LNCaP clone FGC (cell line): ENCODE measurements at regions not wholly inside any gene's neighbourhood (a gene's known extent, or its start where the extent isn't known, plus 50 kb on each side); places are given as distances from the start of the nearest gene placed in this dataset.
A peak's percentile ranks its signal among the peaks of the same experiment; 100 is the strongest.

Source experiments
- DNase-seq: peaks from one replicate; pipeline ENCODE4 v3.0.0-alpha.2; 2011; ENCODE audit warnings: low read depth
- H3K4me3 ChIP-seq: 2 replicates; pipeline ENCODE4 v1.5.1; 2011; ENCODE audit warnings: mild to moderate bottlenecking, low read depth, low read length, control low read depth
- CTCF ChIP-seq: IDR thresholded peaks from 2 replicates; pipeline ENCODE4 v1.5.1; 2012; ENCODE audit warnings: mild to moderate bottlenecking; ENCODE audit not compliant: control insufficient read depth, insufficient read depth; ENCODE audit errors: extremely low read depth

GRCh38 chr3:34139566-34139965 is 341.1 kb downstream of the PDCD6IP start:
- TF ChIP-seq CTCF, result no peak
- no peak overlapping the region for H3K4me3 ChIP-seq
- no peak for DNase-seq

- TF ChIP-seq CTCF, result no peak
- no peak for DNase-seq
- H3K4me3 ChIP-seq, result no peak overlapping the region
These were observed 342.2 kb downstream of the PDCD6IP start for GRCh38 chr3:34140616-34141015.

DNA sequence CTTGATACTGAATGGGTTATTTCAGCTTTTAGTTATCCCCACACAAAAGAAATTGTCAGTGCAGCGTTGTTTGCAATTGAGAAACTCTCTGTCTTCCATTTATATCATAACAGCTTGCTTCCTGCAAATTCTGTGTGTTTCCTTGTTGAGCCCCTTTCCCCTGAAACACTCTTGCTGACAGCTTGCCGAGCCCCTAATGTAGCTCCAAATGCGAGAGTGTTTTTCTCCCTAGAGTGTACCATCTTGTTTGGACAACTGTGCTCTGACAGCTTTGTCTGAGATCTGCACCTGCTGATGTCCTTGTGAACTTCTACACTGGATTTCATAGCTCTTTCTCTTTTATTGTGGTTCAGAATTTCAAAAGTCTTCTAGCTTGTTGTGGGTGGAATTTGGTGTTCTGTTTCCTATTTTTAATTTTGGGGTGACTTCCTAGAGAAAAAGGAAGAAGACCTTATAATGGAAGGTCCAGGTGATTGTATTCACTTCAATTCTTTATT is 343.5 kb downstream of the PDCD6IP start:
- no peak overlapping the region for H3K4me3 ChIP-seq
- DNase-seq, result no peak
- TF ChIP-seq CTCF, result no peak

DNA sequence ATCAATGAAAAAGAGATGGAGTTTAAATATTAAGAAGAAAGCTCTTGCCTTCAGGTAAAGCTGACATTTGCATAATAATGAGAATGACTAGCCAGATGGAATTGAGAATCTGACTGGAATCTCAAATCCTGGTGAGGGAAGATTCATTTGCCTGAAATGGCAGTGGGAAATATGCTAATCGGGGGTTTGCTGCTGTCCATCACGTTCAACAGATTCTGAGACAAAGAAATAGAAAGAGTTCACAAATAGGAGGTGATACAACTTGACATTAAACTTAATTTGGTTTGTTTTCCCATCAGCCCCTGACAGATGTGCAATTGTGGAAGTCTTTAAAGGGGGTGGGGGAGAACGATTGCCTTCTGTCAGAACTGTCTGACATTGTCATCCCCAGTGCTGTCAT is 347.4 kb downstream of the PDCD6IP start:
- TF ChIP-seq CTCF, result no peak
- H3K4me3 ChIP-seq, result no peak overlapping the region
- no peak for DNase-seq

DNA sequence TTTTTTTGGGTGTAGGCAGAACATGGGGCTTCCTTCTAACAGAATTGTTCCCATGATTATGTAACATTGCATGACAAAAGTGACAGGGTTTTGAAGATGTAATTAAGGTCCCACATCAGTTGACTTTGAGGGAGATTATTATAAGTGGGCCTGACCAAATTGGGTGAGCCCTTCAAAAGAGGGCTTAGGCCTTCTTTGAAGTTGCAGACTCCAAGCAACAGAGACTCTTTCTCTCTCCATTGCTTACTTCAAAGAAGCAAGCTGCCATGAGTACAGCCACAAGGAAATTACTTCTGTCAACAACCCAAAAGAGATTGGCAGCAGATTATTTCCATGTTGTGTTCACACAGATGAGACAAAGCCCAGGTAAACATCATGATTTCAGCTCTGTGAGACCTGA is 348.2 kb downstream of the PDCD6IP start:
- DNase-seq, result peak; percentile 37
- no peak for TF ChIP-seq CTCF

GRCh38 chr3:34150992-34151391 is 352.6 kb downstream of the PDCD6IP start:
- TF ChIP-seq CTCF, result no peak
- no peak overlapping the region for H3K4me3 ChIP-seq
- DNase-seq, result no peak

More for the DNA sequence above, 348.2 kb downstream of the PDCD6IP start:
- no peak overlapping the region for H3K4me3 ChIP-seq

DNA sequence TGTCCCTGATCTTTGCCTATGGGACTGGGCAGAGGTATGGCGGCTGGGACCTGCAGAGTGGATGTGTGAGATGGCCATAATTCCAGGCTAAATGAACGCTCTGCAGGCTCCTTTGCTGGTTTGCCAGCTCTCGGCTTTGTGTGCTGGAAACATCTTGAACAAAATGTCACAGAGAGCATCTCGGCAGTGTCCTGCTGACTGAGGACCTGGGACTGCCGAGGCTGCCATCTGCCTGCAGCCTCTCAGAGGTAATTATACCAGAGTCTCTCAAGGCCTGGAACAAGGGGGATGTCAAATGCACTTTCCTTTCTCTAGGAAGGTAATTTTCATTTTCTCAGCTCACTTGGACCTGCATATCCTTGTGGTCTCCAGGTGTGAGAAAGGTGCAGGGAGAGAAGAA is 354.2 kb downstream of the PDCD6IP start:
- H3K4me3 ChIP-seq, result no peak overlapping the region
- no peak for TF ChIP-seq CTCF
- no peak for DNase-seq
